IMR-90 (cell line): ENCODE measurements at regions not wholly inside any gene's neighbourhood (a gene's known extent, or its start where the extent isn't known, plus 50 kb on each side); places are given as distances from the start of the nearest gene placed in this dataset.

Experiments used
- ATAC-seq: fragments of 200-7000 bp; cut with Tn5 transposase; 2 replicates; pipeline ENCODE4 v1.9.1; 2020; ENCODE audit warnings: low read depth, mild to moderate bottlenecking, moderate library complexity
- BruUV-seq: library from RNA; stranded (reverse); fragments of 400-500 nt; replicated peaks from 2 replicates; lab custom pipeline; 2021; lab: Mats Ljungman, UMichigan
- CTCF ChIA-PET: fragments of 300-600 bp; formaldehyde crosslinking; extraction: SDS; loops from one replicate; lab custom pipeline; 2021; ENCODE audit warnings: antibody characterized with exemption; lab: Yijun Ruan, JAX
- POLR2A ChIA-PET: fragments of 300-600 bp; sonication (Branson Sonifier 250); formaldehyde crosslinking; loops from one replicate; lab custom pipeline; 2022; ENCODE audit warnings: antibody characterized with exemption; ENCODE audit not compliant: unreplicated experiment; lab: Charles Lee
- DNase-seq: peaks from one replicate; pipeline ENCODE4 v3.0.0; 2013
- H2AFZ ChIP-seq: replicated peaks from 2 replicates; pipeline ENCODE3; 2013; ENCODE audit warnings: low read length, mild to moderate bottlenecking; ENCODE audit not compliant: poor library complexity
- H2AK5ac ChIP-seq: 2 replicates; pipeline ENCODE4 v1.6.1; 2013; ENCODE audit warnings: low read depth, low read length, inconsistent platforms
- H2AK9ac ChIP-seq: replicated peaks from 2 replicates; pipeline ENCODE3; 2013; ENCODE audit warnings: mild to moderate bottlenecking, low read depth, low read length, moderate library complexity; ENCODE audit not compliant: poor library complexity
- H2BK120ac ChIP-seq: 2 replicates; pipeline ENCODE4 v1.6.1; 2013; ENCODE audit warnings: low read depth, low read length, inconsistent platforms
- H2BK15ac ChIP-seq: 3 replicates; pipeline ENCODE4 v1.6.1; 2013; ENCODE audit warnings: low read depth, low read length, inconsistent platforms
- H2BK20ac ChIP-seq: 2 replicates; pipeline ENCODE4 v1.6.1; 2013; ENCODE audit warnings: low read depth, mild to moderate bottlenecking, inconsistent platforms, low read length, moderate library complexity
- H2BK5ac ChIP-seq: 2 replicates; pipeline ENCODE4 v1.6.1; 2013; ENCODE audit warnings: mild to moderate bottlenecking, low read depth, low read length, inconsistent platforms; ENCODE audit not compliant: poor library complexity, severe bottlenecking
- H3K14ac ChIP-seq: replicated peaks from 2 replicates; pipeline ENCODE4 v1.6.1; 2013; ENCODE audit warnings: low read depth, low read length, inconsistent platforms
- H3K18ac ChIP-seq: 2 replicates; pipeline ENCODE4 v1.6.1; 2013; ENCODE audit warnings: low read depth, low read length, control low read depth
- H3K23ac ChIP-seq: 2 replicates; pipeline ENCODE4 v1.6.1; 2013; ENCODE audit warnings: low read depth, low read length, inconsistent platforms
- H3K27ac ChIP-seq: 2 replicates; pipeline ENCODE4 v1.5.1; 2013; ENCODE audit warnings: mild to moderate bottlenecking, control low read depth, low read length; ENCODE audit not compliant: insufficient read depth
- H3K27me3 ChIP-seq: 2 replicates; pipeline ENCODE4 v1.6.1; 2013; ENCODE audit warnings: low read length; ENCODE audit not compliant: control insufficient read depth, insufficient read depth
- H3K36me3 ChIP-seq: 2 replicates; pipeline ENCODE4 v1.6.1; 2013; ENCODE audit warnings: low read length, mixed read lengths; ENCODE audit not compliant: control insufficient read depth, insufficient read depth
- H3K4ac ChIP-seq: 2 replicates; pipeline ENCODE4 v1.6.1; 2013; ENCODE audit warnings: low read depth, low read length, inconsistent platforms
- H3K4me1 ChIP-seq: 2 replicates; pipeline ENCODE4 v1.6.1; 2013; ENCODE audit warnings: low read length, mixed read lengths; ENCODE audit not compliant: control insufficient read depth, insufficient read depth
- H3K4me2 ChIP-seq: 2 replicates; pipeline ENCODE4 v1.6.1; 2013; ENCODE audit warnings: low read depth, mild to moderate bottlenecking, control low read depth, low read length, moderate library complexity
- H3K4me3 ChIP-seq: 2 replicates; pipeline ENCODE4 v1.5.1; 2013; ENCODE audit warnings: low read depth, mild to moderate bottlenecking, control low read depth, low read length, moderate library complexity; ENCODE audit not compliant: insufficient read depth
- H3K56ac ChIP-seq: 2 replicates; pipeline ENCODE4 v1.6.1; 2013; ENCODE audit warnings: low read length, inconsistent platforms; ENCODE audit not compliant: insufficient read depth; ENCODE audit errors: extremely low read depth
- H3K79me1 ChIP-seq, 2 experiments: 2 replicates each; pipeline ENCODE4 v1.6.1; 2013; ENCODE audit warnings: low read length in 2 of 2, inconsistent platforms in 1 of 2, low read depth in 1 of 2
- H3K9ac ChIP-seq: 2 replicates; pipeline ENCODE4 v1.6.1; 2013; ENCODE audit warnings: low read depth, low read length, control low read depth
- H3K9me1 ChIP-seq: 2 replicates; pipeline ENCODE4 v1.6.1; 2013; ENCODE audit warnings: low read length, inconsistent platforms; ENCODE audit not compliant: insufficient read depth
- H3K9me3 ChIP-seq: 2 replicates; pipeline ENCODE4 v1.6.1; 2013; ENCODE audit warnings: low read length; ENCODE audit not compliant: control insufficient read depth, insufficient read depth
- H4K20me1 ChIP-seq: 2 replicates; pipeline ENCODE4 v1.6.1; 2013; ENCODE audit warnings: low read length, inconsistent platforms; ENCODE audit not compliant: insufficient read depth
- H4K5ac ChIP-seq: 2 replicates; pipeline ENCODE4 v1.6.1; 2013; ENCODE audit warnings: mild to moderate bottlenecking, low read depth, low read length, control low read depth
- H4K8ac ChIP-seq, 2 experiments: 2 replicates each; pipeline ENCODE4 v1.6.1; 2013; ENCODE audit warnings: low read depth in 2 of 2, low read length in 2 of 2, control low read depth in 1 of 2, inconsistent platforms in 1 of 2
- H4K91ac ChIP-seq: 2 replicates; pipeline ENCODE4 v1.6.1; 2013; ENCODE audit warnings: low read depth, low read length, inconsistent platforms; ENCODE audit not compliant: insufficient read depth
- BHLHE40 ChIP-seq: fragments of 150-350 bp; IDR thresholded peaks from 2 replicates; pipeline ENCODE4 v1.6.1; 2016; ENCODE audit warnings: mild to moderate bottlenecking, low read depth, low read length
- MAFK ChIP-seq: IDR thresholded peaks from 2 replicates; pipeline ENCODE4 v1.6.1; 2012; ENCODE audit warnings: low read depth, low read length, improper control_type of control experiment
- dilution Hi-C: fragments of 300-500 bp; cut with HindIII; formaldehyde crosslinking; loops from one replicate; pipeline ENCODE4 v1.14.3; 2018; ENCODE audit warnings: low sequenced_read_pairs; ENCODE audit not compliant: unreplicated experiment
- in situ Hi-C: fragments of 300-500 bp; cut with MboI; formaldehyde crosslinking; loops from 3 replicates; pipeline ENCODE4 v1.14.3; 2019; ENCODE audit warnings: low sequenced_read_pairs, inconsistent platforms, mixed read lengths
- intact Hi-C: fragments of 100-400 bp; cut with micrococcal nuclease; formaldehyde crosslinking; loops from 2 replicates; pipeline ENCODE4 v1.10.0; 2022

- CTCF ChIA-PET: no interaction called here
- Histone ChIP-seq H2AK9ac (no peak overlapping the region), H4K20me1 (no peaks in the 10 kb centered on the region)
Measured at GRCh38 chr6:81682235-81682795, 70.2 kb downstream of the TENT5A start.

More at GRCh38 chr6:81682235-81682795, 70.2 kb downstream of the TENT5A start:
- H3K79me1 ChIP-seq: no peaks in the 10 kb centered on the region
- no peaks in the 10 kb centered on the region; the same call in 1 of the 2 replicates for H3K4me1 ChIP-seq
- H2BK15ac ChIP-seq: no peak overlapping the region
- H3K4me2 ChIP-seq: no peak overlapping the region
- no peak overlapping the region for H4K8ac ChIP-seq
- in situ Hi-C loops (no loop called here), dilution Hi-C loops (no loop called here), intact Hi-C loops (no loop called here)
- no peaks in the 10 kb centered on the region for H3K36me3 ChIP-seq
- BruUV-seq: no TSS peak
- no peak overlapping the region for H2AFZ ChIP-seq
- H4K5ac ChIP-seq: no peak overlapping the region
- no peak overlapping the region for H3K14ac ChIP-seq
- H3K4me3 ChIP-seq: no peak overlapping the region
- H3K9me3 ChIP-seq: no peaks in the 10 kb centered on the region
- H2BK5ac ChIP-seq: no peak overlapping the region
- H3K56ac ChIP-seq: no peak overlapping the region
- no peaks in the 10 kb centered on the region for H3K9me1 ChIP-seq
- H2BK20ac ChIP-seq: no peak overlapping the region
- DNase-seq (no peak), ATAC-seq (no peak)
- no peaks in the 10 kb centered on the region for H3K27me3 ChIP-seq
- no peak overlapping the region for H3K27ac ChIP-seq
- H2AK5ac ChIP-seq: no peak overlapping the region
- no peak overlapping the region for H2BK120ac ChIP-seq
- no peak overlapping the region for H4K91ac ChIP-seq
- no peak overlapping the region for H3K23ac ChIP-seq
- H3K4ac ChIP-seq: no peak overlapping the region
- POLR2A ChIA-PET: no interaction called here
- H3K9ac ChIP-seq: no peak overlapping the region
- H3K18ac ChIP-seq: no peak overlapping the region
- no peak for TF ChIP-seq BHLHE40
- TF ChIP-seq MAFK: no peak
